ENCODE measurements at regions not wholly inside any gene's neighbourhood (a gene's known extent, or its start where the extent isn't known, plus 50 kb on each side); places are given as distances from the start of the nearest gene placed in this dataset.

DNA sequence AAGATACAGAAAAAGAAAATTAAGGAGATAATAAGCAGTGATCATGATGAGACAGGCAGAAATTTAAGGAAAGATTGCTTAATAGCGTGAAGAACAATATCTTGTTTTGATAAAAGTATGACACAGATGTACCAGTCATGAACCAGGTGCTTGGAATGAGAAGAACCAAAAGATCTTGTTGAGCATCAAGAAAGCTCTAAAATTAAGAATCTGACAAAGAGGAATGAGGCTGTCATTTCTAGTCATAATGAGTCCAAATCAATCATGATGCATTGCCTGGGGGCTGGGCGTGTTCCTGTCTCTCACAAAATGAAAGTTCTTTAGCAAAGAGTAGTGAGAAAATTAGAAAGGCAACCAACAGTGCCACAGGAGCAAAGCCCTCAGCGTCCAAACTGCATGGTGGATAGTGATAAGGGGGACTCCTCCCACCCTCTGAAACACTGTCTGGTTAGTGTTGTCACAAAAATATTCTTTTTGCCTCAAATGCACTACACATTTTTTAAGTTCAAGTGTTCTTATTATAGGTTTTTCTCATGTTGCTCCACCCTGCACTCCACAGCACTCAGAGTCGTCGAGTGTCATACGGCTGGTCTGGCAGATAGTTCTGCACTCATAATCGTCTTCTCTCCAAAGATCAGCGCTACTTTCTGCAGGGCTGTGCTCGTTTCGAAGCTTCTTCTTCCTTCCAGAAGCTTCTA, 439.6 kb downstream of the TNS3 start:
- CTCF ChIA-PET: interaction anchor here (1.0 kb wide), 1 partner anchor 15 kb away, joined by 3 read pairs; no protein-coding TSS in a partner anchor
- no peak overlapping the region for H3K4me3 ChIP-seq (ENCODE audit: low read depth, low read length)
- POLR2A ChIA-PET: no interaction called here
- TF ChIP-seq CTCF (IDR thresholded peaks at IDR 0.05; ENCODE audit: insufficient read depth, low read length, missing control alignments): no peak
- DNase-seq (ENCODE audit: low read depth, low spot score): no peak

GRCh38 chr7:47132471-47132870, 449.4 kb downstream of the TNS3 start:
- TF ChIP-seq CTCF (IDR thresholded peaks at IDR 0.05; ENCODE audit: insufficient read depth, low read length, missing control alignments): no peak
- POLR2A ChIA-PET: no interaction called here
- no peak overlapping the region for H3K4me3 ChIP-seq (ENCODE audit: low read depth, low read length)
- CTCF ChIA-PET: no interaction called here
- DNase-seq (ENCODE audit: low read depth, low spot score): no peak

DNA sequence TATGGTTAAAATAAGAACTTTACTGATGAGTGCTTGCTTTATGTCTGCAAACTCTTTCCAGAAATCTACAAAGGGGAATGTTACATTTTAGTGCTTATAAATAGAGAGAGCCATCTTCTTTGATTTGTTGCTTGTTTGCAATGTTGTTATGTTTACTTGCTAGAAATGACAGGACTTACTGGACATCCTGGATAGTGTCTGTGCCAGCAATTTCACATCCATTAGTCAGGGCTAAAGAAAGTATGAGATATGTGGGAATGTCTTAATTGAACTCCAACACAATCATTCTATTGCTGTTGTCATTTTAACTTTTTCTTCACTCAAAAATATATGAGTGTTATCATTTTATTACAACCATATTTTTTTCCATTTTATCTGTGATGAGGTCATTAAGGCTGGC, 453.2 kb downstream of the TNS3 start:
- CTCF ChIA-PET: interaction anchor here (0.6 to 1.1 kb wide), 2 partner anchors 22 to 26 kb away, joined by 3 read pairs; no protein-coding TSS in a partner anchor
- TF ChIP-seq CTCF (IDR thresholded peaks at IDR 0.05; ENCODE audit: insufficient read depth, low read length, missing control alignments): no peak
- POLR2A ChIA-PET: no interaction called here
- DNase-seq (ENCODE audit: low read depth, low spot score): no peak
- H3K4me3 ChIP-seq (ENCODE audit: low read depth, low read length): no peak overlapping the region

- TF ChIP-seq CTCF (IDR thresholded peaks at IDR 0.05; ENCODE audit: insufficient read depth, low read length, missing control alignments): no peak
- H3K4me3 ChIP-seq (ENCODE audit: low read depth, low read length): no peak overlapping the region
- no peak for DNase-seq (ENCODE audit: low read depth, low spot score)
- POLR2A ChIA-PET: no interaction called here
- CTCF ChIA-PET: interaction anchor here (1.2 kb wide), 1 partner anchor 15 kb away, joined by 4 read pairs; no protein-coding TSS in a partner anchor
These were observed 456.4 kb downstream of the TNS3 start for GRCh38 chr7:47125529-47125928.

GRCh38 chr7:47119261-47119865, 462.5 kb downstream of the TNS3 start:
- TF ChIP-seq CTCF (IDR thresholded peaks at IDR 0.05; ENCODE audit: insufficient read depth, low read length, missing control alignments): no peak
- POLR2A ChIA-PET: no interaction called here
- CTCF ChIA-PET: no interaction called here
- DNase-seq (ENCODE audit: low read depth, low spot score): no peak
- H3K4me3 ChIP-seq (ENCODE audit: low read depth, low read length): no peak overlapping the region

GRCh38 chr7:47104206-47104549, 477.7 kb downstream of the TNS3 start:
- TF ChIP-seq CTCF (IDR thresholded peaks at IDR 0.05; ENCODE audit: insufficient read depth, low read length, missing control alignments): no peak
- no peak for DNase-seq (ENCODE audit: low read depth, low spot score)
- POLR2A ChIA-PET: no interaction called here
- H3K4me3 ChIP-seq (ENCODE audit: low read depth, low read length): no peak overlapping the region
- CTCF ChIA-PET: interaction anchor here (1.6 kb wide), 1 partner anchor 1182 kb away, joined by 4 read pairs; no protein-coding TSS in a partner anchor

All from AG04449 (cell line).